ENCODE measurements at regions not wholly inside any gene's neighbourhood (a gene's known extent, or its start where the extent isn't known, plus 50 kb on each side); places are given as distances from the start of the nearest gene placed in this dataset.

GRCh38 chr3:186465508-186465907, 78.7 kb downstream of the CRYGS start:
- no peak for TF ChIP-seq ZBTB7A (IDR thresholded peaks at IDR 0.05; ENCODE audit: low read depth)
- TF ChIP-seq CEBPB (IDR thresholded peaks at IDR 0.05), result no peak
- no peak for TF ChIP-seq MAX (IDR thresholded peaks at IDR 0.05)
- TF ChIP-seq TEAD4 (IDR thresholded peaks at IDR 0.05), result no peak
- TF ChIP-seq EP300 (IDR thresholded peaks at IDR 0.05; ENCODE audit: borderline replicate concordance), result no peak
- no peak for TF ChIP-seq CREB1 (IDR thresholded peaks at IDR 0.05; ENCODE audit: low read depth)
- TF ChIP-seq TAF1 (IDR thresholded peaks at IDR 0.05; ENCODE audit: low read depth), result no peak
- no peak for TF ChIP-seq REST (IDR thresholded peaks at IDR 0.05; ENCODE audit: low read depth)
- no peak for TF ChIP-seq RAD21 (IDR thresholded peaks at IDR 0.05; ENCODE audit: low read depth)
- no peak for TF ChIP-seq EGR1 (IDR thresholded peaks at IDR 0.05)
- TF ChIP-seq FOXM1 (IDR thresholded peaks at IDR 0.05; ENCODE audit: borderline replicate concordance, low read depth), result no peak
- no peak for TF ChIP-seq YY1 (IDR thresholded peaks at IDR 0.05; ENCODE audit: low read depth)
